Activated CD8-positive, alpha-beta T cell treated with anti-CD3 and anti-CD28 coated beads, Interleukin-2, amount 10 ng/mL, durations not matched to agents 7 days and 5 days (primary cell): ENCODE measurements at regions not wholly inside any gene's neighbourhood (a gene's known extent, or its start where the extent isn't known, plus 50 kb on each side); places are given as distances from the start of the nearest gene placed in this dataset.

Source experiments
- ATAC-seq: fragments of 150-1000 bp; cut with Tn5 transposase; one replicate; pipeline ENCODE4 v1.10.0; 2021; ENCODE audit warnings: moderate library complexity
- CTCF ChIA-PET: fragments of 350-600 bp; sonication (Branson Sonifier 250); formaldehyde crosslinking; loops from one replicate; lab custom pipeline; 2021; ENCODE audit warnings: antibody characterized with exemption; lab: Charles Lee
- POLR2A ChIA-PET: fragments of 350-600 bp; sonication (Branson Sonifier 250); formaldehyde crosslinking; loops from one replicate; lab custom pipeline; 2021; ENCODE audit warnings: antibody characterized with exemption; lab: Charles Lee
- DNase-seq: peaks from one replicate; pipeline ENCODE4 v3.0.0-alpha.2; 2020
- H3K27ac Mint-ChIP-seq: one replicate; pipeline ENCODE4 v1.8.0; 2021; ENCODE audit warnings: mild to moderate bottlenecking, mixed read lengths
- H3K27me3 Mint-ChIP-seq: one replicate; pipeline ENCODE4 v1.8.0; 2021; ENCODE audit warnings: low read depth, mixed read lengths
- H3K36me3 Mint-ChIP-seq: one replicate; pipeline ENCODE4 v1.8.0; 2021; ENCODE audit warnings: low read depth, mixed read lengths
- H3K4me1 Mint-ChIP-seq: one replicate; pipeline ENCODE4 v1.8.0; 2021; ENCODE audit warnings: low read depth, mixed read lengths
- H3K4me3 Mint-ChIP-seq: one replicate; pipeline ENCODE4 v1.8.0; 2021; ENCODE audit warnings: mild to moderate bottlenecking, mixed read lengths
- H3K9me3 Mint-ChIP-seq: one replicate; pipeline ENCODE4 v1.8.0; 2022; ENCODE audit warnings: mixed read lengths; ENCODE audit not compliant: insufficient read depth

GRCh38 chr19:34096020-34096915 is 76.0 kb upstream of the LSM14A start:
- ATAC-seq (no peak), DNase-seq (no peak)
- POLR2A ChIA-PET = interaction anchor here (0.6 kb wide), 1 partner anchor 41 kb away, joined by 3 read pairs; no protein-coding TSS in a partner anchor

GRCh38 chr19:34104096-34104495 is 68.2 kb upstream of the LSM14A start:
- no peak overlapping the region for H3K4me3 Mint-ChIP-seq
- POLR2A ChIA-PET = no interaction called here
- ATAC-seq (no peak), DNase-seq (no peak)
- no peaks in the 10 kb centered on the region for H3K9me3 Mint-ChIP-seq
- H3K27ac Mint-ChIP-seq = no peak overlapping the region
- H3K4me1 Mint-ChIP-seq = no peaks in the 10 kb centered on the region
- H3K36me3 Mint-ChIP-seq = no peaks in the 10 kb centered on the region
- CTCF ChIA-PET = interaction anchor here (1.7 kb wide), 1 partner anchor 326 kb away, joined by 4 read pairs; no protein-coding TSS in a partner anchor
- peaks cover 11% of the 10 kb centered on the region for H3K27me3 Mint-ChIP-seq

More at GRCh38 chr19:34096020-34096915, 76.0 kb upstream of the LSM14A start:
- Mint-ChIP-seq H3K4me1 (no peaks in the 10 kb centered on the region), H3K36me3 (no peaks in the 10 kb centered on the region), H3K4me3 (no peak overlapping the region), H3K9me3 (no peaks in the 10 kb centered on the region), H3K27ac (no peak overlapping the region), H3K27me3 (peaks cover 18% of the 10 kb centered on the region)
- CTCF ChIA-PET = interaction anchor here (0.7 to 2.8 kb wide), 25 partner anchors 9 to 327 kb away, joined by 3 to 37 read pairs (median 4); no protein-coding TSS in a partner anchor

- Mint-ChIP-seq H3K4me1 (no peaks in the 10 kb centered on the region), H3K27me3 (peaks cover 8% of the 10 kb centered on the region), H3K9me3 (no peaks in the 10 kb centered on the region), H3K27ac (no peak overlapping the region), H3K36me3 (no peaks in the 10 kb centered on the region), H3K4me3 (no peak overlapping the region)
- POLR2A ChIA-PET = no interaction called here
- CTCF ChIA-PET = interaction anchor here (1.6 to 1.7 kb wide), 2 partner anchors 8 to 326 kb away, joined by 4 to 7 read pairs; no protein-coding TSS in a partner anchor
- ATAC-seq (no peak), DNase-seq (no peak)
These were observed 67.7 kb upstream of the LSM14A start for GRCh38 chr19:34104557-34104956.

- H3K27me3 Mint-ChIP-seq = no peaks in the 10 kb centered on the region
- DNase-seq = no peak
- H3K27ac Mint-ChIP-seq = no peak overlapping the region
- ATAC-seq = no peak
- POLR2A ChIA-PET = no interaction called here
- H3K4me3 Mint-ChIP-seq = no peak overlapping the region
- no peaks in the 10 kb centered on the region for H3K36me3 Mint-ChIP-seq
- no peaks in the 10 kb centered on the region for H3K4me1 Mint-ChIP-seq
- CTCF ChIA-PET = interaction anchor here (1.2 to 1.4 kb wide), 3 partner anchors 10 to 13 kb away, joined by 3 to 4 read pairs (median 4); no protein-coding TSS in a partner anchor
- no peaks in the 10 kb centered on the region for H3K9me3 Mint-ChIP-seq
These were observed 62.7 kb upstream of the LSM14A start for GRCh38 chr19:34109596-34109995.

GRCh38 chr19:34118879-34119748 is 53.2 kb upstream of the LSM14A start:
- Mint-ChIP-seq H3K4me3 (no peak overlapping the region), H3K27ac (no peak overlapping the region), H3K9me3 (no peaks in the 10 kb centered on the region), H3K4me1 (peaks cover 9% of the 10 kb centered on the region), H3K36me3 (no peaks in the 10 kb centered on the region), H3K27me3 (peaks cover 3% of the 10 kb centered on the region)
- ChIA-PET CTCF (interaction anchor here (1.1 to 4.8 kb wide), 5 partner anchors 10 to 77 kb away, joined by 3 to 47 read pairs (median 3); no protein-coding TSS in a partner anchor), POLR2A (no interaction called here)
- ATAC-seq (no peak), DNase-seq (no peak)

GRCh38 chr19:34120141-34120540 is 52.2 kb upstream of the LSM14A start:
- peaks cover 5% of the 10 kb centered on the region for H3K27me3 Mint-ChIP-seq
- no peak for ATAC-seq
- H3K9me3 Mint-ChIP-seq = no peaks in the 10 kb centered on the region
- POLR2A ChIA-PET = no interaction called here
- CTCF ChIA-PET = interaction anchor here (1.1 to 4.8 kb wide), 4 partner anchors 11 to 78 kb away, joined by 3 to 47 read pairs (median 4); no protein-coding TSS in a partner anchor
- DNase-seq = no peak
- no peak overlapping the region for H3K4me3 Mint-ChIP-seq
- H3K27ac Mint-ChIP-seq = no peak overlapping the region
- H3K36me3 Mint-ChIP-seq = no peaks in the 10 kb centered on the region
- peaks cover 9% of the 10 kb centered on the region for H3K4me1 Mint-ChIP-seq

GRCh38 chr19:34120846-34121639 is 51.3 kb upstream of the LSM14A start:
- no peak overlapping the region for H3K4me3 Mint-ChIP-seq

More at GRCh38 chr19:34120846-34121639, 51.3 kb upstream of the LSM14A start:
- Mint-ChIP-seq H3K9me3 (no peaks in the 10 kb centered on the region), H3K4me1 (peaks cover 9% of the 10 kb centered on the region), H3K27ac (no peak overlapping the region), H3K27me3 (peaks cover 5% of the 10 kb centered on the region), H3K36me3 (no peaks in the 10 kb centered on the region)
- CTCF ChIA-PET = interaction anchor here (0.6 to 4.8 kb wide), 3 partner anchors 14 to 24 kb away, joined by 3 to 47 read pairs (median 7); no protein-coding TSS in a partner anchor
- ATAC-seq = peak; percentile 53
- POLR2A ChIA-PET = no interaction called here
- DNase-seq = peak; percentile 67
